ENCODE measurements at regions not wholly inside any gene's neighbourhood (a gene's known extent, or its start where the extent isn't known, plus 50 kb on each side); places are given as distances from the start of the nearest gene placed in this dataset.

DNA sequence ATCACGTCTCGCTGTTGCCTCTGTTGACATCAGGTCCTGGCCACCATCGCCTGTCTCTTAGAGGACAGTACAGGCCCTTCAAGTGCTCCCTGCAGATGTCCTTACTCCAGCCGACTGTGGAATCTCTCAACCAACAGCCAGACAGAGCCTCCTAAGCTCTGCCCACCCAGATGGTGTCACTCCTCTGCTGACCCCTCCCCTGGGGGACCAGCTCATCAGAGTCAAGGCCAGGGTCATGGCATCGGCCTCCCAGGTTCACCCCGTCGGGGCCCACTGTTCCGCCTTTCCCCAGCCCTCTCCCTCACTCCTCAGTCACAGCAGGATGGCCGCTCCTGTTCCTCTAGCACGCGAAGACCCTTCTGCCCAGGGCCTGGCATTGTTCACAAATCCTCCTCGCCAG lies 157.3 kb upstream of the TMEM132C start:
- TF ChIP-seq, protein P1, sequence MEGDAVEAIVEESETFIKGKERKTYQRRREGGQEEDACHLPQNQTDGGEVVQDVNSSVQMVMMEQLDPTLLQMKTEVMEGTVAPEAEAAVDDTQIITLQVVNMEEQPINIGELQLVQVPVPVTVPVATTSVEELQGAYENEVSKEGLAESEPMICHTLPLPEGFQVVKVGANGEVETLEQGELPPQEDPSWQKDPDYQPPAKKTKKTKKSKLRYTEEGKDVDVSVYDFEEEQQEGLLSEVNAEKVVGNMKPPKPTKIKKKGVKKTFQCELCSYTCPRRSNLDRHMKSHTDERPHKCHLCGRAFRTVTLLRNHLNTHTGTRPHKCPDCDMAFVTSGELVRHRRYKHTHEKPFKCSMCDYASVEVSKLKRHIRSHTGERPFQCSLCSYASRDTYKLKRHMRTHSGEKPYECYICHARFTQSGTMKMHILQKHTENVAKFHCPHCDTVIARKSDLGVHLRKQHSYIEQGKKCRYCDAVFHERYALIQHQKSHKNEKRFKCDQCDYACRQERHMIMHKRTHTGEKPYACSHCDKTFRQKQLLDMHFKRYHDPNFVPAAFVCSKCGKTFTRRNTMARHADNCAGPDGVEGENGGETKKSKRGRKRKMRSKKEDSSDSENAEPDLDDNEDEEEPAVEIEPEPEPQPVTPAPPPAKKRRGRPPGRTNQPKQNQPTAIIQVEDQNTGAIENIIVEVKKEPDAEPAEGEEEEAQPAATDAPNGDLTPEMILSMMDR (IDR thresholded peaks at IDR 0.05 in 4 of 5, conservative IDR thresholded peaks at IDR 0.05 in 1 of 5): no peak
- no peak for TF ChIP-seq POLR2A (IDR thresholded peaks at IDR 0.05)

Data from gastrocnemius medialis (tissue), 4 donors.